GM18861 (cell line): ENCODE measurements at regions not wholly inside any gene's neighbourhood (a gene's known extent, or its start where the extent isn't known, plus 50 kb on each side); places are given as distances from the start of the nearest gene placed in this dataset.
"Not testable (repeated sequence)": the region's sequence is repeated elsewhere in the genome, so short reads cannot be mapped to it uniquely, and the experiment has no call there.

Source experiments
- ATAC-seq: cut with Tn5 transposase; IDR thresholded peaks from one replicate; pipeline ENCODE4 v1.9.1; 2021; ENCODE audit not compliant: unreplicated experiment

DNA sequence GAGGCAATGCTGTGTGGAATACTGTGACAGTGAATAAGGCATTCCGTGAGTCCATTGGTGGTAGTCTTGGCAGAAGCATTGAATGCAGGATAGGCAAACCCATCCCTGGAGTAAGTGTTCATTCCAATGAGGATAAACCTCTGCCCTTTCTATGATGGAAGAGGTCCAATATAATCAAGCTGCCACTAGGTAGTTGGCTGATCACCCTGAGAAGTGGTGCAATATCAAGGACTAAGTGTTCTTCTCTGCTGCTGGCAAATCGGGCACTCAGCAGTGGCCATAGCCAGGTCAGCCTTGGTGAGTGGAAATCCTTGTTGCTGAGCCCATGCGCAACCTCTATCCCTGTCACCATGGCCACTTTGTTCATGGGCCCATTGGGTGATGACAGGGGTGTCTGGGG lies 70.1 kb downstream of the FBXO4 start:
- ATAC-seq: no peak

DNA sequence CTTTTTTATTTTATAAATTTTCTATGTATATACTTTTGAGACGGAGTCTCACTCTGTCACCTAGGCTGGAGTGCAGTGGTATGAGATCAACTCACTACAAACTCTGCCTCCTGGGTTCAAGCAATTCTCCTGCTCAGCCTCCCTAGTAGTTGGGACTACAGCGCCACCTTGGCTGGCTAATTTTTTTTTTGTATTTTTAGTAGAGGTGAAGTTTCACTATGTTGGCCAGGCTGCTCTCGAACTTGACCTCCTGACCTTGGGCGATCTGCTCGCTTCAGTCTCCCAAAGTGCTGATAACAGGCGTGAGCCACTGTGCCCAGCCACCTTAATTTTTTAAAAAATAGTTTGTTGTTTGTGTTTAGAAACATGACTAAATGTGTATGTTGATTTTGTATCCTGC lies 76.6 kb downstream of the FBXO4 start:
- no peak for ATAC-seq

DNA sequence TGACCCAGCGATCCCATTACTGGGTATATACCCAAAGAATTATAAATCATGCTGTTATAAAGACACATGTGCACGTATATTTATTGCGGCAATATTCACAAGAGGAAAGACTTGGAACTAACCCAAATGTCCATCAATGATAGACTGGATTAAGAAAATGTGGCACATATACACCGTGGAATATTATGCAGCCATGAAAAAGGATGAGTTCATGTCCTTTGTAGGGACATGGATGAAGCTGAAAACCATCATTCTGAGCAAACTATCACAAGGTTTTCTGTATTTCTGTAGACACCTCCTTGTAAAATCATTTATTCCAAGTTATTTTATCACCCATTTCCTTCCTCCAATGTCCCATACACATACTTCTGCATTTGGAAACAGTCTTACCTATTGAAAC lies 78.8 kb downstream of the FBXO4 start:
- not testable (repeated sequence) for ATAC-seq

- no peak for ATAC-seq
Measured at GRCh38 chr5:42005561-42006153, 80.6 kb downstream of the FBXO4 start.

- no peak for ATAC-seq
Measured at GRCh38 chr5:42013561-42013960, 88.5 kb downstream of the FBXO4 start.

DNA sequence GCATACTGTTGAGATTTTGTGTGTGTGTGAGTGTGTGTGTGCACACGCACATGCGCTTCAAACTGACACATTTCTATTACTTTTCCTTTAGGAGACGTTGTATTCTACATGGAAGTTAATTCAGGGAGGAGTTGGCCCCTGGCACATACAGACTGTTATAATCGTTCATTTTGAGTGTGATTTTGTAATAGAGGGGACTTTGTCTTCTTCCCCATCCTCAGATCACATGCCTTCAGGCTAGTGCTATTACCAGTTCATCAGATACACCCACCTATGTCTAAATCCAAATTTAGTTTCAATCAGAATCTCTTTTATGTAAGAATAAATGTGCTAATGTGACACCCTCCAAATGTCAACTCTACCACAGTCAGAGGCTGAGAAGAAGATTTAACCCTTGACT lies 90.2 kb downstream of the FBXO4 start:
- ATAC-seq: no peak

DNA sequence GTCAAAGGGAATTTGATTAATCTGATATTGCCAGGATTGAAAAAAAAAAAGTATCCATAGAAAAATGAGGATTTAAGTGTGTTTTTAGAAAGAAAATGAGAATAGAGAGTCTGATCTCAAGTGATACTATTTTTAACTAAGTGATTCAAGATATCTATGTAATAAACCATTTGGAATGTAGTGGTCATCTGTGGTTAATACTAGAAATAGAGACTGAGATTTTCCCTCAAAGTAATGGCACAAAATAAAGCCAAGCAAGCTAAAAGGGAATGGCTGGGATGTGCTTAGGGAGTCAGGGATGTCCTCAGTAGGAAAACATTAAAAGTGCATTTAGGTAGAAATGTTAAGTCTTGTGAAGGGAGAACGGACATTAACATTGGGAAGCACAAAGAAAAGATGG lies 90.6 kb downstream of the FBXO4 start:
- no peak for ATAC-seq

DNA sequence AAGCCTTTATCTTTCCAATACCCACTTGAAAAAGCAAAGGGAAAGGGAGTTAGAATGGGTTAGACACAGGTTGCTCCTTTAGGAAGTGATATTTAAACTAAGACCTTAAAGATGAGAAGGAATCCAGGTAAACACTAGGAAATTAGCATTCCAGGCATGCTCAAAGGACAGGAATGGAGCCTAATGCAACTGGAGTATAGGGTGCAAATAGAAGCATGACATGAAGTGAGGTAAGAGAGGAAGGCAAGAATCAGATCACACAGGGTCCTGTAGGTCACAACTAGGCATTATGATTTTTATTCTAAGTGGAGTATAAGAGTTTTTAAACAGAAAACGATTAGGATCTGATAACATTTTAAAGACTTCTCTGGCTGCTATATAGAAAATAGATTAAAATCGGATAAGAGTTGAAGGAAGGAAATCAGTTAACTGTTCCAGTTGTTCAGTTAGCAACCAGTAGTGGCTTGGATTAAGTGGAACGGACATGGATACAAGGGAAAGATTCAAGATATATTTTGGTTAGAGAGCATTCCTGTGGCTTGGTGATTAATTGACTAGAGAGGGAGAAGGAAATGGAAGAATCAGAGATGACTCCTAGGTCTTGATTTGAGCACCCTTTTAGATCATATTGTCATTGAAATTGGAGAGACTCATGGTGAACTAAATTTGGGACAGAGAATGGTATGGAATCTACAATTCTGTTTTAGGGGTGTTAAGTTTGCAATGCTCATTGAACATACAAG lies 95.9 kb downstream of the FBXO4 start:
- no peak for ATAC-seq

GRCh38 chr5:42021923-42022322 lies 96.8 kb downstream of the FBXO4 start:
- ATAC-seq: no peak

- ATAC-seq: no peak
Measured at GRCh38 chr5:42022383-42022972, 97.4 kb downstream of the FBXO4 start.

DNA sequence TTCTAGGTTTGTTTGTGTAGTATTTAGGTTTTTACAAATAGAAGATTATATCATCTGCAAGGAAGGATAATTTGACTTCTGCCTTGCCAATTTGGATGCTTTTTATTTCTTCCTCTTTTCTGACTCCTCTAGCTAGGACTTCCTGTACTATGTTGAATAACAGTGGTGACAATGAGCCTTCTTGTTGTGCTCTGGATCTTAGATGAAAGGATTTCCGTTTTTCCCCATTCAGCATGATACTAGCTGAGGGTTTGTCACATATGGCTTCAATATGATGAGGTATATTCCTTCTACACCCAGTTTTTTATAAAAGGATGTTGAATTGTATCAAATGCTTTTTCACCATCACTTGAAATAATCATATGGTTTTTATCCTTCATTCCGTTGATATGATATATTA lies 101.4 kb downstream of the FBXO4 start:
- ATAC-seq: no peak

DNA sequence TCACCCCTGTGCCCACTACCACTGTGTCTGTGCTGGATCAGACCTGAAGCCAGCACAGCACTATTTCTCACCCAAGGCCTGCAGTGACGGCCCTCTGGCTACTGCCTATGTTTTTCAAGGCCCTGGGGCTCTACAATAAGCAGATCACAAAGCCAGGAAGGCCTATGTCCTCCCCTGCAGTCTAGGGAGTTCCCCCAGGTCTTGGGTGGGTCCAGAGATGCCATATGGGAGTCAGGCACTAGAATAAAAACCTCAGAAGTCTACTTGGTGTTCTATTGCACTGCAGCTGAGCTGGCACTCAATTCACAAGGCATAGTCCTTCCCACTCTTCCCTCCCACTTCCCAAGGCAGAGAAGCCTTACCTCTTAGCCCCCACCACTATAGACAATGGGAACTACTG lies 107.1 kb downstream of the FBXO4 start:
- ATAC-seq: no peak

DNA sequence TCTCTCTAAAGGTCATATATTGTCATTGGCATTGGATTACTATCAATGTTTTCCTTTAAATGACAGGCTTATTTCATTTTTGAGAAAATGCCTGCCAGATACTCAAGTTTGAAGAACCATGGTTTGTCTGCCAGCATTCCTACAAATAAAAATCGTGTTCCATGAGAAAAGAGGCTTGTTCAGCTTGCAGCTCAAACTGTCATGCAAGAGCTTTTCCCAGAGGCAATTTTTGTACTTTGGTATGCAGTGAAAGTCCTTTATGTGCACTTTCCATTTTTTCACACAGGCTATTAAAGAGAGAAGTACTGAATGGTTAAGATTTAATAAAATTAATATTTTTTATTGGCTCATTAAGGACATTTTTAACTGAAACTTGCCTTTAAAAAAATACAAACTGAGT lies 110.4 kb downstream of the FBXO4 start:
- ATAC-seq: no peak

DNA sequence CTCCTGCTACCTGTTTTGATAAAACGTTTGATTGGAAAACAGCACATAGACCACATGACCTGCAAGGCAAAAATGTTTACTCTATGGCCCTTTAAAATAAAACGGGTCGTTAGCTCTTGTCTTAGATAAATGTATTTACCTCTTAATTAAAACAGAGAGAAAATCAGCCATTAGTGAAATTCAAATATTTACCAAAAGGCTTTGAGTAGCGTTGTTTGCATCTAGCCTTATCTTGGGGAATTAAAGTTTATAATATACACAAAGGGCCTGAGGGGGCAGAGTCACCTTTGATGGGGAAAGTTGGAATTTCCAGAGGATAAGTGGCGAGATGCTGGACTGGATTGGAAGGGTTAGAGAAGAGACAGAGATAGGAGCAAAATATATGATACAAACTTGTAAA lies 111.3 kb downstream of the FBXO4 start:
- no peak for ATAC-seq

- no peak for ATAC-seq
Measured at GRCh38 chr5:42037379-42037932, 112.4 kb downstream of the FBXO4 start.

- ATAC-seq: no peak
Measured at GRCh38 chr5:42043400-42043799, 118.3 kb downstream of the FBXO4 start.

GRCh38 chr5:42057254-42057690 lies 132.2 kb downstream of the FBXO4 start:
- ATAC-seq: peak; percentile 90

DNA sequence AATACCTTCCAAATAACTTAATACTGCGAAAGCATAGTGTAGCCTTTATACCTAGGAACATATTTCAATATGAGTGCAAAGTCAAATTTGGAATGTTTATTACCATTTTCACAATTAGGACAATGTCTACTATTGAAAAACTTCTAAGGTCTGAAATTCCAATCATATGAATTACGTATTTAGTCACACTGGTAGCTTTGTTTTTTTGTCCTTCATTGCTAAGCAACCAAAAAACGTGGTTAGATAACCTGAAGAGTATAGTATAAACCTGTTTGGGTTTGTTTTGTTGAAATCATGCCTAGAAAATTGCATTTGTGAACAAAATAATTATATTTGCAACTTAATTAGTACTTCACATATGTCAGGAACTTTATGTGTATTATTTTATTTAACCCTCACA lies 134.2 kb downstream of the FBXO4 start:
- ATAC-seq: no peak

DNA sequence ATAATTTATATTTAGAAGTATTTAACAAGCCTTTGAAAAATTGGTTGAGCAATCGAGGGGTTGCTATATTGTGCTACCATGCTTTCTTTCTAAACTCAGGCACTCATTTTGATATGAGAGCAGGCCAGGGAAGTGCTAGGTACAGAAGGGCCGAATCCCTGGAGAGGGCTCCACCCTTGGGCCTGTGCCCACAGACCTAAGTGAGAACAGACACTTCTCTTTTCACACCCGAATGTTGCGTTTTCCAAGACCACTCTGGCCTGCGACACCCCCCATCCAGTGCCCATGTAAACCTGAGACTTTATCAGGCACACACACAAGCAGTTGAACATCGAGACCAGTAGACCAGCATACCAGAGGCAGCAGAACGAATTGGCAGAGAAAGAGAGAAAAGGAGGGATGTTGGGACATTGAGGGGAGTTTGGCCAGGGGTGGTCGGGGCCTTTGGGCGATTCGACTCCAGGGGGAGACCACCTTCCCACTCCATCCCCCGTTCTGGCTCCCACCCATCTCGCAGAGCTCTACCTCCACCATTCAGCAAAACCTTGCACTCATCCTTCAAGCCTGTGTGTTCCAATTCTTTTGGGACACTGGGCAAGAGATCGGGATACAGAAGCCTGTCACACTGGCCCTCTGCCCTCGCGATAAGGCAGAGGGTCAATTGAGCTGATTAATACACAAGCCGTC lies 134.8 kb downstream of the FBXO4 start:
- ATAC-seq: no peak

DNA sequence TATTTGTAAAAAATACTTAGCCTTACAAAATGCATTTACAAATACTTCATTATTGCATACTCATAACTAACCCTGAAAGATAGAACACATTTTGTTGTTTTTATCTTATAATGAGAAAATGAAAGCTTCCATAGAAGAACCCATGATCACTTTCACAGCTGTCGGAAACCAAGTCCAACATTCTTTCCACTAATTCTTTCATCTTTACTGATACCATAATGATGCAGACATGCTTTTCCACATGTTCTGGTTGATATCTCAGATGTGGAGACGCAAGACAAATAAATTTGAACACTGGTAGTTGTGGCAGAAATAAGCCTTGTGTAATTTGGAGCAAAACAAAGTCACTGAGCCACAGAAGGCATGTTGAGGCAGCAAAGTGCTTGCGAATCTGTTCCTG lies 136.0 kb downstream of the FBXO4 start:
- no peak for ATAC-seq

GRCh38 chr5:42064821-42065220 lies 139.7 kb downstream of the FBXO4 start:
- no peak for ATAC-seq

GRCh38 chr5:42066131-42066530 lies 141.1 kb downstream of the FBXO4 start:
- ATAC-seq: no peak
